ENCODE measurements at regions not wholly inside any gene's neighbourhood (a gene's known extent, or its start where the extent isn't known, plus 50 kb on each side); places are given as distances from the start of the nearest gene placed in this dataset.

- TF ChIP-seq CTCF (IDR thresholded peaks at IDR 0.05; ENCODE audit: insufficient read depth, low read depth, low read length) (no peak), EZH2 (IDR thresholded peaks at IDR 0.05; ENCODE audit: insufficient read depth, low read length) (no peak)
Observed at GRCh38 chr3:137099364-137100219, 141.8 kb downstream of the IL20RB start.
